Heart left ventricle (tissue), 13 donors: ENCODE measurements at regions not wholly inside any gene's neighbourhood (a gene's known extent, or its start where the extent isn't known, plus 50 kb on each side); places are given as distances from the start of the nearest gene placed in this dataset.

Source experiments
- CTCF ChIP-seq, 12 donors: fragments of 200-600 bp; sonication (generic) in 4 of 12; IDR thresholded peaks; one replicate each; pipeline versions ENCODE4 v1.5.0 to v1.8.0; 2018 to 2022; ENCODE audit warnings: antibody characterized with exemption in 12 of 12, mild to moderate bottlenecking in 5 of 12
- POLR2A ChIP-seq, 2 donors: fragments of 450-650 bp; IDR thresholded peaks; one replicate each; pipeline ENCODE4 v1.6.1; 2017; ENCODE audit warnings: antibody characterized with exemption in 2 of 2, mild to moderate bottlenecking in 2 of 2, moderate library complexity in 2 of 2
- donor health status: ischemic (EF 13 %, LVEDD 7.1; RV severe dilation, severe dysfunction).
- donor health status: DM: no; HTN: yes; CAD: no.
- donor health status: DM: no; HTN: no; CAD: no.
- donor health status: ischemic (EF 25% LVEDD 6.9; RV normal size, moderate dysfunction).
- donor health status: ischemic (EF 25% LVEDD 5.7; RV mildly dilated, moderate dysfunction).
- donor health status: ischemic (EF 35%, LVEDD 5.7; RV mildly dilated, moderate dysfunction).
- donor health status: nonischemic (EF 11% LVEDD 7.7; RV severe dilation, severe dysfunction).
- donor health status: DM: yes; HTN: yes; CAD: no.
- donor health status: PGD.
- donor health status: ischemic (EF 29% LVEDD 5.4; RV normal size, mild dysfunction).
- donor health status: nonischemic (EF 23%, LVEDD 6.1; RV moderate dilation, normal function).

DNA sequence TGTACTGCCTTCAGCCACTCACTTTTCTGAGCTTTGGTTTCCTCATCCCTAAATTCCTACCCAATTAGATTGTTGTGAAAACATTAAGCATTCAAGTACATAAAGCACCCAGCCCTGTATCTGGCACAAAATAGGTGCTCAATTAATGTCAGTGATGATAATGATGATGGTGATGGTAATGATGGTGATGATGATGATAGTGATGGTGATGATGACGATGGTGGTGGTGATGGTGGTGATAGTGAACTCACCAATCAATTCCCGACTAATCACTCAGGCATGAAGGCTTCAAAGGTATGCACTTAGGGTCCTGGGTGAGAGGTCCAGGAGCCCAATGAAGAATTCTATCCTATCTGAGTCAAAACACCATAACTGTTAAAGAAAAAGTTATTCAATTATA, 383.5 kb downstream of the MATN1 start:
- TF ChIP-seq CTCF (IDR thresholded peaks at IDR 0.05) (no peak), POLR2A (IDR thresholded peaks at IDR 0.05) (no peak)
